ENCODE measurements at regions not wholly inside any gene's neighbourhood (a gene's known extent, or its start where the extent isn't known, plus 50 kb on each side); places are given as distances from the start of the nearest gene placed in this dataset.

DNA sequence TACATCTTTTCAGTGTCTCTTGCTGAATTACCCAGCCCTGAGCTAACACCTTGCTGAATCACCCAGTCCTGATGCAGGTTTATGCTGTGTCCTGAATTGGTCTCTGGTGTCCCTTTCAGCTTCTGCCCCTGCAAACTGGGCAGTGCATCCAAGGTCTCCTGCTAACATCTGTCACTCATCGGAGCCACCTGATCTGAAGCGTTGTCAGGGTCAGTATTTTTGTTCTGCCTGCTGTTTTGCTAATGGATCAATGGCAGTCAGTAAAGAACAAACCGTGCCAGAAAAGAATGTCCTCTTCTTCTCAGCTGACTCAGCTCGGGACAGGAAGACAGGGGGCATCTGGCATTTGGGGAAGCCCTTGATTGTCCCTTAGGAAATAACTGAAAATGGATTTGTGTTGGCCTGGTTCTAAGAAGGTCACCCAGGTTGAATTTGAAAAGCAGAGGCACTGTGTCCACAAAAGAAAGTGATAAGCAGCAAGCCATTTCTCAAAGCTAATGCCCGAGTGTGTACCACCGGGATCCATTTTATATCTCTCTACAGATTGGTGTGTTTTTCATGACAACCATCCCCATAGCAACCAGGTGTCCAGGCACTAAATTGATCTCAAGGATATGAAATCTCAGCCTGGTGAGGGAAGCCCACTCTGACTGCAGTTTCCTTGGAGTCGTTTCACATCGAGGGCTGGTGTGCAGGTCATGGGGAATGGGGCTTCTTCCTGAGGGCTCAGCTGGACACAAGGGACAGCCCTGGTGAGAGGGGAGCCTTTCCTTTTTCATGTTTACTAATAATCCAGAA, 109.7 kb upstream of the IRF2BP2 start (continued):
- TF ChIP-seq, protein P1, sequence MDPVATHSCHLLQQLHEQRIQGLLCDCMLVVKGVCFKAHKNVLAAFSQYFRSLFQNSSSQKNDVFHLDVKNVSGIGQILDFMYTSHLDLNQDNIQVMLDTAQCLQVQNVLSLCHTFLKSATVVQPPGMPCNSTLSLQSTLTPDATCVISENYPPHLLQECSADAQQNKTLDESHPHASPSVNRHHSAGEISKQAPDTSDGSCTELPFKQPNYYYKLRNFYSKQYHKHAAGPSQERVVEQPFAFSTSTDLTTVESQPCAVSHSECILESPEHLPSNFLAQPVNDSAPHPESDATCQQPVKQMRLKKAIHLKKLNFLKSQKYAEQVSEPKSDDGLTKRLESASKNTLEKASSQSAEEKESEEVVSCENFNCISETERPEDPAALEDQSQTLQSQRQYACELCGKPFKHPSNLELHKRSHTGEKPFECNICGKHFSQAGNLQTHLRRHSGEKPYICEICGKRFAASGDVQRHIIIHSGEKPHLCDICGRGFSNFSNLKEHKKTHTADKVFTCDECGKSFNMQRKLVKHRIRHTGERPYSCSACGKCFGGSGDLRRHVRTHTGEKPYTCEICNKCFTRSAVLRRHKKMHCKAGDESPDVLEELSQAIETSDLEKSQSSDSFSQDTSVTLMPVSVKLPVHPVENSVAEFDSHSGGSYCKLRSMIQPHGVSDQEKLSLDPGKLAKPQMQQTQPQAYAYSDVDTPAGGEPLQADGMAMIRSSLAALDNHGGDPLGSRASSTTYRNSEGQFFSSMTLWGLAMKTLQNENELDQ (CRISPR knock-in tag; IDR thresholded peaks at IDR 0.05; ENCODE audit: borderline replicate concordance): no peak
- TF ChIP-seq PHF8 (CRISPR knock-in tag; IDR thresholded peaks at IDR 0.05) (no peak; the same call in 1 of the 2 replicates), POLR2G (IDR thresholded peaks at IDR 0.05; ENCODE audit: low read depth, low read length) (peak; percentile 69), ZNF780A (CRISPR knock-in tag; IDR thresholded peaks at IDR 0.05) (no peak), PTBP1 (IDR thresholded peaks at IDR 0.05; ENCODE audit: low read depth, low read length, poor library complexity, severe bottlenecking) (no peak), ZKSCAN5 (CRISPR knock-in tag; IDR thresholded peaks at IDR 0.05) (no peak), ZNF326 (CRISPR knock-in tag; IDR thresholded peaks at IDR 0.05; ENCODE audit: borderline replicate concordance) (no peak), ZNF10 (CRISPR knock-in tag; IDR thresholded peaks at IDR 0.05; ENCODE audit: borderline replicate concordance, low read depth) (no peak), ZNF329 (CRISPR knock-in tag; IDR thresholded peaks at IDR 0.05; ENCODE audit: low read depth) (no peak), ZNF530 (CRISPR knock-in tag; IDR thresholded peaks at IDR 0.05; ENCODE audit: low read depth) (no peak), ZMYM2 (CRISPR knock-in tag; IDR thresholded peaks at IDR 0.05) (no peak), IKZF1 (IDR thresholded peaks at IDR 0.05) (no peak), ZNF7 (CRISPR knock-in tag; IDR thresholded peaks at IDR 0.05) (no peak), PCBP1 (IDR thresholded peaks at IDR 0.05; ENCODE audit: borderline replicate concordance, low read depth, low read length) (no peak), ZNF432 (CRISPR knock-in tag; IDR thresholded peaks at IDR 0.05; ENCODE audit: borderline replicate concordance) (no peak)
